ENCODE measurements at regions not wholly inside any gene's neighbourhood (a gene's known extent, or its start where the extent isn't known, plus 50 kb on each side); places are given as distances from the start of the nearest gene placed in this dataset.

- peaks cover 3% of the 10 kb centered on the region for H3K27me3 Mint-ChIP-seq (ENCODE audit: insufficient read depth, low read depth, poor library complexity)
- no peaks in the 10 kb centered on the region for H3K4me1 Mint-ChIP-seq
- H3K79me2 ChIP-seq (replicated peaks; ENCODE audit: insufficient read depth), result no peaks in the 10 kb centered on the region
- ATAC-seq (no peak), DNase-seq (ENCODE audit: low spot score) (no peak)
- no peaks in the 10 kb centered on the region for H3K36me3 ChIP-seq (ENCODE audit: insufficient read depth)
- H4K20me1 ChIP-seq (replicated peaks; ENCODE audit: insufficient read depth), result no peaks in the 10 kb centered on the region
- no peak overlapping the region for H3K4me2 ChIP-seq
- H3K4me3 ChIP-seq, result no peak overlapping the region
- H3K27me3 ChIP-seq (ENCODE audit: insufficient read depth), result no peaks in the 10 kb centered on the region
- no peaks in the 10 kb centered on the region; the same call in 2 of the 3 replicates for H3K9me3 Mint-ChIP-seq
- no peaks in the 10 kb centered on the region for H3K4me1 ChIP-seq (ENCODE audit: insufficient read depth)
- no peaks in the 10 kb centered on the region for H3F3A ChIP-seq (replicated peaks; ENCODE audit: low read depth)
- no peak overlapping the region for H3K4me3 Mint-ChIP-seq
- H3K27ac Mint-ChIP-seq, result no peak overlapping the region
- H3K9me2 ChIP-seq (ENCODE audit: insufficient read depth), result no peaks in the 10 kb centered on the region
- no peaks in the 10 kb centered on the region for H3K36me3 Mint-ChIP-seq (ENCODE audit: low read depth)
- no peak overlapping the region for H3K27ac ChIP-seq (ENCODE audit: low read depth)
- TF ChIP-seq CREB1 (CRISPR knock-in tag; IDR thresholded peaks at IDR 0.05; ENCODE audit: low read depth) (no peak), EZH2phosphoT487 (IDR thresholded peaks at IDR 0.05; ENCODE audit: unreplicated experiment) (no peak), NANOG (IDR thresholded peaks at IDR 0.05; ENCODE audit: borderline replicate concordance) (no peak), ZNF331 (CRISPR knock-in tag; IDR thresholded peaks at IDR 0.05; ENCODE audit: low read depth) (no peak), JUNB (IDR thresholded peaks at IDR 0.05; ENCODE audit: unreplicated experiment) (no peak)
- TF ChIP-seq, protein P1, sequence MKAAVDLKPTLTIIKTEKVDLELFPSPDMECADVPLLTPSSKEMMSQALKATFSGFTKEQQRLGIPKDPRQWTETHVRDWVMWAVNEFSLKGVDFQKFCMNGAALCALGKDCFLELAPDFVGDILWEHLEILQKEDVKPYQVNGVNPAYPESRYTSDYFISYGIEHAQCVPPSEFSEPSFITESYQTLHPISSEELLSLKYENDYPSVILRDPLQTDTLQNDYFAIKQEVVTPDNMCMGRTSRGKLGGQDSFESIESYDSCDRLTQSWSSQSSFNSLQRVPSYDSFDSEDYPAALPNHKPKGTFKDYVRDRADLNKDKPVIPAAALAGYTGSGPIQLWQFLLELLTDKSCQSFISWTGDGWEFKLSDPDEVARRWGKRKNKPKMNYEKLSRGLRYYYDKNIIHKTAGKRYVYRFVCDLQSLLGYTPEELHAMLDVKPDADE (IDR thresholded peaks at IDR 0.05), result no peak
- no peak overlapping the region for H2AFZ ChIP-seq
These were observed 1236.2 kb downstream of the BRD1 start for GRCh38 chr22:48591286-48592065.

DNA sequence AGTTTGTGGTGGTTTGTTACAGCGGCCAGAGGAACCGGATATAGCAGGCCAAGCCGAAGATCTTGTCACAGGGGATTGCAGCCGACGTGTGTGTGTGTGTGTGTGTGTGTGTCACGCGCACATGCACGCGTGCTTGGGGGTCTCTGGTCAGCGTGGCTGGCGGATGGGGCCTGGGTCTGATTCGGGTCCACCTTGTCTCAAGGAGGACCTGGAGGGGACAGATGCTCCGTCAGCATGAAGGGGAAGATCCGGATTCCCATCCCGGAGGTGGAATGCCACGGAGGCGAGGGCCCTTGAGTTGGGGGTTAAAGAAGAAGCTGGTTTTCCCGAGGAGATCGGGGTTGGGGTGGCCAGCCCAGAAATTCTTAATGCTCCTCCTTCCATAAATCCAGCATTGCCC lies 1237.8 kb downstream of the BRD1 start:
- ATAC-seq, result no peak
- no peak overlapping the region for H3K27ac Mint-ChIP-seq
- no peaks in the 10 kb centered on the region for H3K36me3 Mint-ChIP-seq (ENCODE audit: low read depth)
- TF ChIP-seq, protein P2, sequence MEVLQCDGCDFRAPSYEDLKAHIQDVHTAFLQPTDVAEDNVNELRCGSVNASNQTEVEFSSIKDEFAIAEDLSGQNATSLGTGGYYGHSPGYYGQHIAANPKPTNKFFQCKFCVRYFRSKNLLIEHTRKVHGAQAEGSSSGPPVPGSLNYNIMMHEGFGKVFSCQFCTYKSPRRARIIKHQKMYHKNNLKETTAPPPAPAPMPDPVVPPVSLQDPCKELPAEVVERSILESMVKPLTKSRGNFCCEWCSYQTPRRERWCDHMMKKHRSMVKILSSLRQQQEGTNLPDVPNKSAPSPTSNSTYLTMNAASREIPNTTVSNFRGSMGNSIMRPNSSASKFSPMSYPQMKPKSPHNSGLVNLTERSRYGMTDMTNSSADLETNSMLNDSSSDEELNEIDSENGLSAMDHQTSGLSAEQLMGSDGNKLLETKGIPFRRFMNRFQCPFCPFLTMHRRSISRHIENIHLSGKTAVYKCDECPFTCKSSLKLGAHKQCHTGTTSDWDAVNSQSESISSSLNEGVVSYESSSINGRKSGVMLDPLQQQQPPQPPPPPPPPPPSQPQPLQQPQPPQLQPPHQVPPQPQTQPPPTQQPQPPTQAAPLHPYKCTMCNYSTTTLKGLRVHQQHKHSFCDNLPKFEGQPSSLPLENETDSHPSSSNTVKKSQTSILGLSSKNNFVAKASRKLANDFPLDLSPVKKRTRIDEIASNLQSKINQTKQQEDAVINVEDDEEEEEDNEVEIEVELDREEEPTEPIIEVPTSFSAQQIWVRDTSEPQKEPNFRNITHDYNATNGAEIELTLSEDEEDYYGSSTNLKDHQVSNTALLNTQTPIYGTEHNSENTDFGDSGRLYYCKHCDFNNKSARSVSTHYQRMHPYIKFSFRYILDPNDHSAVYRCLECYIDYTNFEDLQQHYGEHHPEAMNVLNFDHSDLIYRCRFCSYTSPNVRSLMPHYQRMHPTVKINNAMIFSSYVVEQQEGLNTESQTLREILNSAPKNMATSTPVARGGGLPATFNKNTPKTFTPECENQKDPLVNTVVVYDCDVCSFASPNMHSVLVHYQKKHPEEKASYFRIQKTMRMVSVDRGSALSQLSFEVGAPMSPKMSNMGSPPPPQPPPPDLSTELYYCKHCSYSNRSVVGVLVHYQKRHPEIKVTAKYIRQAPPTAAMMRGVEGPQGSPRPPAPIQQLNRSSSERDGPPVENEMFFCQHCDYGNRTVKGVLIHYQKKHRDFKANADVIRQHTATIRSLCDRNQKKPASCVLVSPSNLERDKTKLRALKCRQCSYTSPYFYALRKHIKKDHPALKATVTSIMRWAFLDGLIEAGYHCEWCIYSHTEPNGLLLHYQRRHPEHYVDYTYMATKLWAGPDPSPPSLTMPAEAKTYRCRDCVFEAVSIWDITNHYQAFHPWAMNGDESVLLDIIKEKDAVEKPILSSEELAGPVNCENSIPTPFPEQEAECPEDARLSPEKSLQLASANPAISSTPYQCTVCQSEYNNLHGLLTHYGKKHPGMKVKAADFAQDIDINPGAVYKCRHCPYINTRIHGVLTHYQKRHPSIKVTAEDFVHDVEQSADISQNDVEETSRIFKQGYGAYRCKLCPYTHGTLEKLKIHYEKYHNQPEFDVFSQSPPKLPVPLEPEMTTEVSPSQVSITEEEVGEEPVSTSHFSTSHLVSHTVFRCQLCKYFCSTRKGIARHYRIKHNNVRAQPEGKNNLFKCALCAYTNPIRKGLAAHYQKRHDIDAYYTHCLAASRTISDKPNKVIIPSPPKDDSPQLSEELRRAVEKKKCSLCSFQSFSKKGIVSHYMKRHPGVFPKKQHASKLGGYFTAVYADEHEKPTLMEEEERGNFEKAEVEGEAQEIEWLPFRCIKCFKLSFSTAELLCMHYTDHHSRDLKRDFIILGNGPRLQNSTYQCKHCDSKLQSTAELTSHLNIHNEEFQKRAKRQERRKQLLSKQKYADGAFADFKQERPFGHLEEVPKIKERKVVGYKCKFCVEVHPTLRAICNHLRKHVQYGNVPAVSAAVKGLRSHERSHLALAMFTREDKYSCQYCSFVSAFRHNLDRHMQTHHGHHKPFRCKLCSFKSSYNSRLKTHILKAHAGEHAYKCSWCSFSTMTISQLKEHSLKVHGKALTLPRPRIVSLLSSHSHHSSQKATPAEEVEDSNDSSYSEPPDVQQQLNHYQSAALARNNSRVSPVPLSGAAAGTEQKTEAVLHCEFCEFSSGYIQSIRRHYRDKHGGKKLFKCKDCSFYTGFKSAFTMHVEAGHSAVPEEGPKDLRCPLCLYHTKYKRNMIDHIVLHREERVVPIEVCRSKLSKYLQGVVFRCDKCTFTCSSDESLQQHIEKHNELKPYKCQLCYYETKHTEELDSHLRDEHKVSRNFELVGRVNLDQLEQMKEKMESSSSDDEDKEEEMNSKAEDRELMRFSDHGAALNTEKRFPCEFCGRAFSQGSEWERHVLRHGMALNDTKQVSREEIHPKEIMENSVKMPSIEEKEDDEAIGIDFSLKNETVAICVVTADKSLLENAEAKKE (CRISPR knock-in tag; IDR thresholded peaks at IDR 0.05), result no peak
- TF ChIP-seq JUNB (IDR thresholded peaks at IDR 0.05; ENCODE audit: unreplicated experiment) (no peak), CREB1 (CRISPR knock-in tag; IDR thresholded peaks at IDR 0.05; ENCODE audit: low read depth) (no peak), EZH2phosphoT487 (IDR thresholded peaks at IDR 0.05; ENCODE audit: unreplicated experiment) (no peak), ZNF331 (CRISPR knock-in tag; IDR thresholded peaks at IDR 0.05; ENCODE audit: low read depth) (no peak)
- TF ChIP-seq, protein P1 (IDR thresholded peaks at IDR 0.05), result no peak
- Histone ChIP-seq H3F3A (replicated peaks; ENCODE audit: low read depth) (no peaks in the 10 kb centered on the region), H3K36me3 (ENCODE audit: insufficient read depth) (no peaks in the 10 kb centered on the region), H2AFZ (no peak overlapping the region), H3K9me2 (ENCODE audit: insufficient read depth) (no peaks in the 10 kb centered on the region), H3K79me2 (replicated peaks; ENCODE audit: insufficient read depth) (no peaks in the 10 kb centered on the region), H3K4me3 (no peak overlapping the region), H3K27ac (ENCODE audit: low read depth) (no peak overlapping the region), H3K4me2 (no peak overlapping the region), H4K20me1 (replicated peaks; ENCODE audit: insufficient read depth) (no peaks in the 10 kb centered on the region), H3K4me1 (ENCODE audit: insufficient read depth) (no peaks in the 10 kb centered on the region), H3K27me3 (ENCODE audit: insufficient read depth) (no peaks in the 10 kb centered on the region)
- peaks cover 3% of the 10 kb centered on the region for H3K27me3 Mint-ChIP-seq (ENCODE audit: insufficient read depth, low read depth, poor library complexity)
- H3K4me3 Mint-ChIP-seq, result no peak overlapping the region
- H3K9me3 Mint-ChIP-seq, result no peaks in the 10 kb centered on the region; the same call in 2 of the 3 replicates
- peaks cover 2% of the 10 kb centered on the region; the same call in 1 of the 3 replicates for H3K4me1 Mint-ChIP-seq
- no peak for DNase-seq (ENCODE audit: low spot score)

All from GM23338 (cell line).